H9 (cell line): ENCODE measurements at regions not wholly inside any gene's neighbourhood (a gene's known extent, or its start where the extent isn't known, plus 50 kb on each side); places are given as distances from the start of the nearest gene placed in this dataset.

ENCODE experiments used
- DNase-seq: peaks from one replicate; pipeline ENCODE4 v3.0.0-alpha.2; 2017
- H2AFZ ChIP-seq: one replicate; pipeline ENCODE4 v1.6.1; 2013; ENCODE audit warnings: mild to moderate bottlenecking, low read length, control low read depth, moderate library complexity
- H2AK5ac ChIP-seq: 2 replicates; pipeline ENCODE4 v1.6.1; 2013; ENCODE audit warnings: low read length, control low read depth, mixed read lengths; ENCODE audit not compliant: insufficient read length
- H2BK120ac ChIP-seq: one replicate; pipeline ENCODE4 v1.6.1; 2013; ENCODE audit warnings: low read depth, mild to moderate bottlenecking, low read length, control low read depth, inconsistent platforms; ENCODE audit not compliant: poor library complexity, severe bottlenecking
- H2BK12ac ChIP-seq: 2 replicates; pipeline ENCODE4 v1.6.1; 2013; ENCODE audit warnings: low read length, control low read depth, mixed read lengths, low read depth; ENCODE audit not compliant: insufficient read length
- H2BK15ac ChIP-seq: 2 replicates; pipeline ENCODE4 v1.6.1; 2013; ENCODE audit warnings: low read depth, low read length, control low read depth
- H2BK20ac ChIP-seq: one replicate; pipeline ENCODE4 v1.6.1; 2013; ENCODE audit warnings: low read depth, mild to moderate bottlenecking, low read length, control low read depth, inconsistent platforms; ENCODE audit not compliant: poor library complexity, severe bottlenecking
- H2BK5ac ChIP-seq: 2 replicates; pipeline ENCODE4 v1.6.1; 2013; ENCODE audit warnings: low read length, control low read depth, mixed read lengths; ENCODE audit not compliant: insufficient read length
- H3K14ac ChIP-seq: 2 replicates; pipeline ENCODE4 v1.6.1; 2013; ENCODE audit warnings: low read length, control low read depth; ENCODE audit not compliant: insufficient read depth
- H3K18ac ChIP-seq: 2 replicates; pipeline ENCODE4 v1.6.1; 2013; ENCODE audit warnings: low read depth, mild to moderate bottlenecking, mixed read lengths, low read length, control low read depth; ENCODE audit not compliant: insufficient read length
- H3K23ac ChIP-seq: 2 replicates; pipeline ENCODE4 v1.6.1; 2013; ENCODE audit warnings: low read length, control low read depth, mixed read lengths, low read depth; ENCODE audit not compliant: insufficient read length
- H3K23me2 ChIP-seq: 2 replicates; pipeline ENCODE4 v1.6.1; 2013; ENCODE audit warnings: low read depth, mild to moderate bottlenecking, mixed read lengths, low read length, control low read depth; ENCODE audit not compliant: insufficient read length, poor library complexity, severe bottlenecking
- H3K27ac ChIP-seq: 2 replicates; pipeline ENCODE4 v1.5.1; 2013; ENCODE audit warnings: low read length, control low read depth, mixed read lengths, low read depth; ENCODE audit not compliant: insufficient read length
- H3K27me3 ChIP-seq: 2 replicates; pipeline ENCODE4 v1.6.1; 2013; ENCODE audit warnings: low read length, control low read depth, inconsistent platforms; ENCODE audit not compliant: insufficient read depth
- H3K4ac ChIP-seq: 2 replicates; pipeline ENCODE4 v1.6.1; 2013; ENCODE audit warnings: low read depth, mild to moderate bottlenecking, control low read depth, inconsistent platforms, low read length, moderate library complexity
- H3K4me1 ChIP-seq: 2 replicates; pipeline ENCODE4 v1.6.1; 2013; ENCODE audit warnings: low read length, control low read depth, inconsistent platforms; ENCODE audit not compliant: insufficient read depth
- H3K4me2 ChIP-seq: 2 replicates; pipeline ENCODE4 v1.6.1; 2013; ENCODE audit warnings: low read length, control low read depth, mixed read lengths; ENCODE audit not compliant: insufficient read length, insufficient read depth
- H3K56ac ChIP-seq: 2 replicates; pipeline ENCODE4 v1.6.1; 2013; ENCODE audit warnings: low read depth, mild to moderate bottlenecking, mixed read lengths, low read length, control low read depth; ENCODE audit not compliant: insufficient read length
- H3K79me1 ChIP-seq: 2 replicates; pipeline ENCODE4 v1.6.1; 2013; ENCODE audit warnings: low read depth, mild to moderate bottlenecking, moderate library complexity, low read length, control low read depth, inconsistent platforms; ENCODE audit not compliant: insufficient read depth, poor library complexity, severe bottlenecking
- H3K79me2 ChIP-seq: 2 replicates; pipeline ENCODE4 v1.6.1; 2013; ENCODE audit warnings: low read length, control low read depth, inconsistent platforms; ENCODE audit not compliant: insufficient read depth
- H3K9ac ChIP-seq: 2 replicates; pipeline ENCODE4 v1.6.1; 2013; ENCODE audit warnings: low read length, control low read depth, mixed read lengths; ENCODE audit not compliant: insufficient read length; ENCODE audit errors: extremely low read depth
- H3K9me3 ChIP-seq: one replicate; pipeline ENCODE4 v1.6.1; 2013; ENCODE audit warnings: low read depth, low read length, inconsistent platforms; ENCODE audit not compliant: control insufficient read depth
- H3T11ph ChIP-seq: one replicate; pipeline ENCODE4 v1.6.1; 2013; ENCODE audit warnings: mild to moderate bottlenecking, low read length, control low read depth, inconsistent platforms
- H4K20me1 ChIP-seq: one replicate; pipeline ENCODE4 v1.6.1; 2013; ENCODE audit not compliant: control insufficient read depth, insufficient read length, insufficient read depth
- H4K5ac ChIP-seq: 2 replicates; pipeline ENCODE4 v1.6.1; 2013; ENCODE audit warnings: low read depth, mild to moderate bottlenecking, mixed read lengths, low read length, control low read depth; ENCODE audit not compliant: insufficient read length
- H4K8ac ChIP-seq: replicated peaks from 2 replicates; pipeline ENCODE4 v1.6.1; 2013; ENCODE audit warnings: low read length, control low read depth, mixed read lengths, low read depth; ENCODE audit not compliant: insufficient read length
- H4K91ac ChIP-seq: 2 replicates; pipeline ENCODE4 v1.6.1; 2013; ENCODE audit warnings: low read depth, mild to moderate bottlenecking, moderate library complexity, mixed read lengths, low read length, control low read depth; ENCODE audit not compliant: insufficient read length
- H3K27ac Mint-ChIP-seq, 3 experiments: 2 replicates in 2 of 3; 3 replicates in 1 of 3; pipeline ENCODE4 v1.8.0; 2020 to 2021; ENCODE audit warnings: mixed read lengths in 3 of 3, mild to moderate bottlenecking in 1 of 3, moderate library complexity in 1 of 3
- H3K27me3 Mint-ChIP-seq: 2 replicates; pipeline ENCODE4 v1.8.0; 2021; ENCODE audit warnings: low read depth, mild to moderate bottlenecking, moderate library complexity, mixed read lengths
- H3K36me3 Mint-ChIP-seq, 3 experiments: 2 replicates in 2 of 3; 3 replicates in 1 of 3; pipeline ENCODE4 v1.8.0; 2020 to 2021; ENCODE audit warnings: low read depth in 3 of 3, mixed read lengths in 3 of 3; ENCODE audit not compliant: insufficient read depth in 1 of 3
- H3K4me1 Mint-ChIP-seq, 2 experiments: 2 replicates each; pipeline ENCODE4 v1.8.0; 2020; ENCODE audit warnings: mixed read lengths in 2 of 2
- H3K4me3 Mint-ChIP-seq, 2 experiments: 2 replicates in 1 of 2; 3 replicates in 1 of 2; pipeline ENCODE4 v1.8.0; 2020 to 2021; ENCODE audit warnings: mild to moderate bottlenecking in 2 of 2, mixed read lengths in 2 of 2, moderate library complexity in 1 of 2
- H3K9me3 Mint-ChIP-seq, 2 experiments: 2 replicates in 1 of 2; 3 replicates in 1 of 2; pipeline ENCODE4 v1.8.0; 2020; ENCODE audit warnings: mild to moderate bottlenecking in 2 of 2, mixed read lengths in 2 of 2, moderate library complexity in 1 of 2
- CTCF ChIP-seq: fragments of 200-600 bp; sonication (generic); conservative IDR thresholded peaks from 3 replicates; pipeline ENCODE4 v1.8.0; 2021; ENCODE audit warnings: antibody characterized with exemption, mild to moderate bottlenecking
- WGBS: extraction: QIAGEN DNeasy Blood & Tissue Kit; methylation state at CpG from one replicate; pipeline ENCODE4 v1.1.7; 2013; ENCODE audit warnings: missing lambda C conversion rate, low lambda C conversion rate, mixed read lengths; ENCODE audit not compliant: insufficient read length; ENCODE audit errors: extremely low coverage; 5-methylcytosine and 5-hydroxymethylcytosine counted together

GRCh38 chr3:177995381-177996085 lies 540.7 kb upstream of the KCNMB2 start:
- Histone ChIP-seq H4K20me1 (no peaks in the 10 kb centered on the region), H2AFZ (no peak overlapping the region), H3K23ac (no peak overlapping the region), H2BK12ac (no peak overlapping the region), H3K18ac (no peak overlapping the region), H3K9me3 (no peaks in the 10 kb centered on the region), H3K14ac (no peak overlapping the region), H2BK20ac (no peak overlapping the region), H3K27ac (no peak overlapping the region), H4K91ac (no peak overlapping the region), H3K4ac (no peak overlapping the region), H2AK5ac (no peak overlapping the region), H4K5ac (no peak overlapping the region), H3K27me3 (no peaks in the 10 kb centered on the region), H3T11ph (no peak overlapping the region), H2BK5ac (no peak overlapping the region), H3K4me1 (no peaks in the 10 kb centered on the region), H3K79me1 (no peaks in the 10 kb centered on the region), H3K9ac (no peak overlapping the region), H3K79me2 (no peaks in the 10 kb centered on the region), H4K8ac (no peak overlapping the region), H2BK15ac (no peak overlapping the region), H3K4me2 (no peak overlapping the region), H2BK120ac (no peak overlapping the region), H3K56ac (no peak overlapping the region), H3K23me2 (no peaks in the 10 kb centered on the region)
- Mint-ChIP-seq H3K36me3 (no peaks in the 10 kb centered on the region), H3K27ac (no peak overlapping the region), H3K4me1 (no peaks in the 10 kb centered on the region), H3K9me3 (no peaks in the 10 kb centered on the region), H3K4me3 (no peak overlapping the region), H3K27me3 (no peaks in the 10 kb centered on the region)
- WGBS: no CpG with 5 or more reads among the region's 1 CpG
- TF ChIP-seq CTCF: no peak
- no peak for DNase-seq
